DMS114 treated with DMSO at 0.1 percent for 48 hours (cell line): ENCODE measurements at regions not wholly inside any gene's neighbourhood (a gene's known extent, or its start where the extent isn't known, plus 50 kb on each side); places are given as distances from the start of the nearest gene placed in this dataset.

Source experiments
- DNase-seq: peaks from one replicate; lab custom pipeline; 2025; ENCODE audit not compliant: unreplicated experiment; lab: John Stamatoyannopoulos, UW

DNA sequence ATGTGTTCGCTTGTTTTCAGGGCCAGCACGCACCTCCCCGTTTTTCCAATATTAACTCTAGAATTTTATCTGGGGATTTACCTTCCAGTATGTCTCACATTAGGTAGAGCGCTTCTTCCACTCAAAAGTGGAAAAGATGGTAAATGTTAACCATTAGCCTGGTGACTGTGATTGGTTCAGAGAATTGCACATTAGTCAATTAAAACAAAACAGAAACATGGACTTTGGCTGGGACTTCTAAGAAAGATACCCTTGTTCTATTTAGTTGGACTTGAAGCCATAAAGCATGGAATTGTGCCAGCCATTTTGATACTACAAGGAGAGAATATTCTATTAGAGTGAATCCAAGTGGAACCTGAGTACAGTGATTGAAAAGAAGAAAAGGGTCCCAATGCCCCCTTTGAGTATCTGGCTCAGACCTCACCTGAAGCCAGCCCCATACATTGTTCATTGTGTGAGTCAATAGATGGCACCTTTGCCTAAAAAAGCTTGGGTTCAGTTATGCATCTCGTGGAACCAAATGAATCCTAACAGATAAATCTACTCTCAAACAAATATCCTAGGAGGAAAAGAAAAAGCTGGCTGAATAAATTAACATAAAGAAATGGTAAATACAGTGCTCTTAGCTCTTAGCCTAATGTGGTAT is 354.3 kb downstream of the IRS1 start:
- no peak for DNase-seq

DNA sequence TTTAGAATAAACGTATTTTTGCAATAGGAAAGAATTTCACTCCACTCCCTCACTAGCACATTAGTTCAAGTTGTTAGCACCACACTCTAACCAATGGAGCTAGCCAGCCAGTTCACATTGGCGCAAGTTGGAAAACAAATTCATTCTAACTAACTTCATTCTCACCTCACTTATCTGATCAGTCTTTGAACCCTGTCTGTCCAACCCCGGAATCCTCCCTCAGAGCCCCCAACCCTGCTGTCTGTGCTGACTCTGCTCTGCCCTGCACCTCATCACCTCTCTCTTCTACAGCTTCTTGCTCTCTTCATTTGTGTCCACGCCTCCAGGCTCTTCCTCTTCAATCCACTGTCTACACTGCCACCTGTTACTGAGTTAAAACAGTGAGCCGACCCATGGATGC is 356.5 kb downstream of the IRS1 start:
- no peak for DNase-seq

DNA sequence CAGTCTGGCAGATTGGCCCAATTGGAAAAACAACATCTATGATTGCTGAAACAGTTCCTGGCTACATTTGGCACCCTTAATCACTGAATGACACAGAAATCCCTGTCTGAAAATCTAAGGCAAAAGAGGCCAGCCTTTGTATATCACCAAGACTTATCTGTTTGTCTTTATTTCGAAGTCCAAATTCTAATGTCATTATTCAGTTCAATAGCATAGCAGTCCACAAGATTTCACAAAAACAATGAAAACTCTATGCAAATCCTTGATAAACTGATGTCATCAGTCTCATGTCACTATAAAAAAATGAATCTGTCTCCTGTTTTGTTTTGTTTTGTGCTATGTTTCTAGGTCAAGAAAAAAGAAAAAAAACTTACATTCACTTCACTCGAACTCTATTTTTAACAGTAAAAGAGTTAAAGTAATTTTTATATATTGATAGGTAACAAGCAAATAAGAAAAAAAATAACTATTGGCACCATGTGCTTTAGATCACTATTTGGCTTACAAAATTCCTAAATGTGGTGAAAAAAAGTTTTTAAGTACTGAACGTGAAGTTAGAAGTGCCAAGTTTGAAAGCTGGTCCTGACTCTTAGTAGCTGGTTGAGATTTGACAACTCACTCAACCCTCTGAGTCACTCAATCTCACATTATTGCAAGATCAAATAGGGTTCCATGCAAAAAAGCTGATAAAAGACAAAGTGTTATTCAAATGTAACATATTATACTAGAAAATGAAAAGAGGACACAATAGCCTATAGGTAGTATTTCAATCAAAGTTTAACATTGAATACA is 359.3 kb downstream of the IRS1 start:
- DNase-seq = no peak

DNA sequence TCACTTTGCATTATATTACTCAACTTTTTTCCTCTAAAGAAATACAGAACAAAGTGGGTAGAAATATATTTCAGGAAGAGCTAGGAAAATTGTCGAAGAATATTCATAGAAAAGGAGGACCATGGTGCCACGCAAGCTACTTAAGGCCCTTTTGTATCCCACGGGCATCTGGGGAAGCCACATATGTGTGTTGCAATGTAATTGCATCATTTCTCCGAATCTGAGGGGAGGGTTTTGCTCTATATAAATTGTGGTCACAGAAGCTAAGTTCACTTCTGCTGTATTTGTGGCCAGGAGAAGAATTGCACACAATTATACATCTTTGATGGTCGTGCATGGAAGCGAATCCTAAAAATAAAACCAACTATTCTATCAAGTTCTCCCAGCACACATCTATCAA is 360.3 kb downstream of the IRS1 start:
- no peak for DNase-seq

DNA sequence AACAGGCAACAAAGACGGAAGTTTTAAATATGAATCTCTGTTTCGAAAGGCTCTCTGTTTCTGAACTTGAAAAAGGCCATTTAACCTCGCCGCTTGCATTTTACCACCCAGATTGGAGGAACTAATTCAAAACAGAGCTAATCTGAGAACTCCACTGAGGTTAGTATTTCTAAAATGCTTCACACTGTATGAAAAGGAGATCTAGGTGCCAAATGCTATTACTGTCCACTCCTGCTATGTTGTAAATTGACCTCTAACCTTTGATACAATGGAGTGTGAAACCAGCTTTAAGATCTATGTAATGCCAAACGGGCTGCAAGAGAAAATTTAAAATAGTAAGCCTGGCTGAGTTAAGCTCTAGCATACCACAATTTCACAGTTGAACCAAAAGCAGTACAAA is 364.5 kb downstream of the IRS1 start:
- no peak for DNase-seq

DNA sequence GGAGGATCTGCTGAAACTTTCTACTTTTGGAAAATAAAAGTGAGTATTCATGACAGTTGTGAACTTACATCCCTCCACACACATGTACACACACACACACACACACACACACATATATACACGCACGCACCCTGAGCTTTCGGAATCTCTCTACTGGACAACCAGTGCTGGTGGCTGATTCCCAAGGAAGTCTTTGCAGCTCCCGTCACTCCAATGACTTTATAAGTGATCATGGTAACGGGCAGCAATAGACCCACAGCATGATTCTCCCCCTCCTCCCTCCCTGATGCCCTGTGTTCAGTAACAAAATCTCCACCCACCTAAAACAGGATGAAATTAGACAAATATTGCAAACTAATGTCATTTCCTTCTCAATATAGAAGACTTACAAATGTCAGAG is 364.9 kb downstream of the IRS1 start:
- no peak for DNase-seq

DNA sequence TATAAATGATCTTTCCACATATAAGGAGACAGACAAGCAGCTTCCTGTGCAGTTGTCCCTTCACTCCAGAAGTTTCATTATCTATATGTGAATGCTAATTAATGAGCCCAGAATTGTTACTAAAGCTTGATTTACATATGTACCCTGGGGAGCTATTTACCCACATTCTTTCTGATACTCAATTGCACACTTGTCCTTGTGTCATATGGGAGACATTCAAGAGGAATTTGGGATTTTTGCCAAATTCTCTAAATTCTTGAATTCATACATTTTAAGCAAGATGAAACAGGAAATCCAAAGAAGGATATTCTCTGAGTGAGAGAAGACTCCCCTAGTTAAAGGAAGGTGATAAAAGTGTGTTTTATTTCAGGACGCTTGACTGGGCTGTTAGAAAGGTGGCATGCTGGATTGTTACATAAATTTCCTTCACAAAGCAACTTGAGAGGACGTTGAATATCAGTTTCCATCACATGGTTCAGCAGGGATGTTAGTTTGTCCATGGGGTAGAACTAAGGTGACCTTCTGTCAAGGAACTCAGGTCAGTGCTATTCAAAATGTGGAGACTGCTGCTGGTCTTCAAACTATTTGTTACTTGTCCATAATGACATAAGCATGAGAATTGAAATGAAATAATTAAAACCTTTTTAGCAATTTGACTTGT is 368.2 kb downstream of the IRS1 start:
- no peak for DNase-seq

DNA sequence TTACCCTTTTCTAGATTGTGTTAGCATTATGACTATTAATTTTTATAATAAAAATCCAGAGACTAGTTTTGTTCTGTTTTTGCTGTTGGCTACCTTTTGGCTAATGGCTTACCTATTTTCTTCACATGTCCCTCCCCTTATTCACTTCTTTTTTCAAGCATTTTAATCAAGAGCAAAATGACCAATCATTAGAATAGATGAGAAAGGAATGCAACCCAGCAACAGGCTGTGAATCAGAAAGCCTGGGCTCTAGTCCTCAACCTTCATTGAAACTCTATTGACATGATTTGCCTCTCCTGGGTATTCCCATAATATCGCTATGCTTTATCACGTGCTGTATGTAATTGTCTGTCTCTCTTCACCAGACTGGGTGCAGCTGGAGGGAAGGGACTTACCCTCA is 370.1 kb downstream of the IRS1 start:
- no peak for DNase-seq

DNA sequence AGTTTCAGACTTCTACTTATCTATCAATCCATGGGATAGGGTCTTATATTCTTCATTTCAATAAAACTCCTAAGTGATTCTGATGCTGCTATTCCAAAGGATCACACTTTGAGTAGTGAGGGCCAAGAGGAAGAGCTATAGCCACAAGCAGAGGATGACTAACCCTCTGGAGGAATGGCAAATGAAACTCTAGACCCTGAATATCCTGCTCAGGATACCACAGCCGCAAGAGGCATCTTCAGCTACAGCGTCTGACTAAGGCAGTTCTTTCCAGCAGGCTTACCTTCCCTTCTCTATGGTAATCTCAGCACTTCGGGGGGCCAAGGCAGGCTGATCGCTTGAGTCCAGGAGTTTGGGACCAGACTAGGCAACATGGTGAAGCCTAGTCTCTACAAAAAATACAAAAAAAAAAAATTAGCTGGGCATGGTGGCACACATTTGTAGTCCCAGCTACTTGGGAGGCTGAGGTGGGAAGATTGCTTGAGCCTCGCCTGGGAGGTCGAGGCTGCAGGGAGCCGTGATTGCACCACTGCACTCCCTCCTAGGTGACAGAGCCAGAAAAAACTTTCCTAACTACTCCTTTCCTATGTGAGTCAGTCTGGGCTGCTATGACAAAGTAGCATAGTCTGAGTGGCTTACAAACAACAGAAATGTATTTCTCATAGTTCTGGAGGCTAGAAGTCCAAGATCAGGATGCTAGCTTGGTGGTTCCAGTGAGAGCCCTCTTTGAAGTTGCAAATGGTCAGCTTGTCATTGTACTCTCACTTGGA is 371.9 kb downstream of the IRS1 start:
- DNase-seq = no peak

DNA sequence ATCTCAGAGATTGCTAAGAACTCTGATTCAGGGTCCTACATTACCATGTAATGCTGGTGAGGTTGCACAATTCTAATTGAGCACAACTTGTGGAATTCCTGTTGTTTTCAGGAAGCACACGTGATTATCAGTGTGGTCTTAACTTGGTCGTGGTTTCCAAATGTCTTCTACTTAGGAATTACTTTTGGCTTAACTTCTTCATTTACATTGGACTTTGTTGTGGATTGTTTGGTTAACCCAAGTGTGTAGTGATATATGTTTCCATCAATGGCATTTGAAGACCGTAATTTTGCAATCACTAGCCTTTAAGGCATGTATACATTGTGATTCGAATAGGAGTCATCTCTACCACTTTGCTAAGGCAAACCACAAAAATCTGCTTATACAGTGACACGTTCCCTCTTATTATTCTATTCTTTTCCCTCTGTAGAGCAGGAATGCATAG is 373.3 kb downstream of the IRS1 start:
- DNase-seq = no peak

DNA sequence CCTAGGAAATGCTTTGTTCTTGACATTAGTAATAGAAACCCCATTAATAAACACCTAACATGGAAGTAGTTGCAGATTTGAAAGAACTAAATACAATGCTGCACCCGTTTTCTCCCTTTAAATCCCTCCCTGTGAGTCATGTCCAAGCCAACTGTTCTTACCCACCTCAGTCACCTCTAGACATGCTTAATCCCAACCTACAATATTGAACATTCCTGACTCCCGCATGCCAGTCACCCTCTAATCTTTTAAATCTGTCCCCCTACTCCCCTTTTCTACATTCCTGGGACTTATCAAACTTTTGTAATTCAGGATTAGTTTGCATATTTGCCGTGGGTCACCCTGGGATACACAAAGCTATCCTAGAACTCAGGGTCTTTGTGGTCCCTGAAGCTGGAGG is 374.6 kb downstream of the IRS1 start:
- DNase-seq = no peak

DNA sequence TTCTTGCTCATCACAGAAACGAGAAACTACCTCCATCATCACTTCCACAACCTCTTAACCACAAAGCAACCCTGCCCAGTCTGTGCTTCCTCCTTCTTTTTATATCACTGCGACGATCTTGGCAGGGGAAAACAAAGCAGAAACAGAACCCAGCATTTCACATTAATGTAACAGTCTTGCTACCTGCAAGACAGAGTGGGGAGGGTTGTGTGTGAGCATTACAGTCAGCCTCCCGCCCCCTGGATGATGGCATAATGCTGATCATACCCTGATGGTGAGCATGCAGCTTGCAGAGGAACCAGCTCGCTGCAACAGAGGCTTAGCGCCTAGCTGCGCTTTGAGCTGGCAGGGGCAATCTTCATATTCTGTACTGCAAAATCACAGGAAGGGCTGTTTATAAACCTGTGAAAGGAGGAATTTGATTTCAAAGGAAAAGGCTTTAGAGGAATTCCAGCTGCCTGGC is 376.1 kb downstream of the IRS1 start:
- no peak for DNase-seq

DNA sequence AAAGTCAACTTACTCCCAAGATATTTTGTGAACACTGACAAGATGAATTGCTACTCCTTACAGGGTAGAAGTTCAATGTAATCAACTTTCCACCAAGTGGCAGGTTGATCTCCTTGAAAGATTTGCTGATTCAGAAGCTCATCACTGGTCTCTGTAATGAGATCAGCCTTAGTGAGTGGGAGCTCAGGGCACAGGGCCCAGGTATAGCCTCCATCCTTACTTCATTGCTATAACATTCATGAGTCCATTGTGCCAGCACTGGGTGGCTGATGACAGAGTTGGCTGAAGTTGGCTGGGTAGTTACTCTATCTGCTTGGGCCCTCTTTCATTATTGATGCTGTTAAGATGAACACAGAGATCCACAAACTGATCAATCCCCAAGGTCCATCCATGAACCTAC is 379.0 kb downstream of the IRS1 start:
- DNase-seq = no peak

DNA sequence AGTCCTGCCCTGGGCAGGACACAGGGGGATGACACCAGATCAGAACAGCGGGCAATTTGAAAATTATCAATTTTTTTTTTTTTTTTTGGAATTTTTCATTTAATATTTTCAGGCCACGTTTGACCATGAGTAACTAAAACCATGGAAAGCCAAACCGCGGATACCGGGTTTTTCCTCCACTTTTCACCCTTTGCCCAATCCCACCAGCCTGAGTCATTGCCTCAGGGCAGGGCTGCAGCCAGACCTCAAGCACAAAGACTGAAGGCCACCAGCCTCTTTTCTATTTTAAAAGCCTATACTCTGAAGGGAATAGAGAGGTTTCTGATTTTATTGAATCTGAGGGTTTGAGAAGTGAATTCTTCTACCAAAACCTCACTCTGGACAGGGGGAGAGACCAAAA is 381.1 kb downstream of the IRS1 start:
- no peak for DNase-seq

DNA sequence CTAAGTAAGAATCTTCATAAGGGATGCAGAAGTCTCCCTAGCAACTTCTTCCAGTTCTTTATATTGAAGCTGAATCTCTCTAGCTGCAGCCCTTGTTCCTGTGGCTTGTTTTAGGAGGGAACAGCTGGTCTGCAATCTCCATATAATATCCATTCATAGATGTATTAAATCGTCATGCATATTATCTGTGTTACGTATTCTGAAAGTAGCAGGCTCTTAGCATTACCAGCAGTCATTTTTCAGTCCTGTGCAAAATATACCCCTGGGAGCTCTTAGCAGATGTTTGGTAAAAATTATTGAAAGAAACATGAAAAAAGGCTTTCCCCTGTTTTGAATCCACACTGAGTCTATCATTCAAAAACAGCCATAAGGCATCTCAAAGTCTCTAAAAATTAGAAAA is 385.3 kb downstream of the IRS1 start:
- no peak for DNase-seq

DNA sequence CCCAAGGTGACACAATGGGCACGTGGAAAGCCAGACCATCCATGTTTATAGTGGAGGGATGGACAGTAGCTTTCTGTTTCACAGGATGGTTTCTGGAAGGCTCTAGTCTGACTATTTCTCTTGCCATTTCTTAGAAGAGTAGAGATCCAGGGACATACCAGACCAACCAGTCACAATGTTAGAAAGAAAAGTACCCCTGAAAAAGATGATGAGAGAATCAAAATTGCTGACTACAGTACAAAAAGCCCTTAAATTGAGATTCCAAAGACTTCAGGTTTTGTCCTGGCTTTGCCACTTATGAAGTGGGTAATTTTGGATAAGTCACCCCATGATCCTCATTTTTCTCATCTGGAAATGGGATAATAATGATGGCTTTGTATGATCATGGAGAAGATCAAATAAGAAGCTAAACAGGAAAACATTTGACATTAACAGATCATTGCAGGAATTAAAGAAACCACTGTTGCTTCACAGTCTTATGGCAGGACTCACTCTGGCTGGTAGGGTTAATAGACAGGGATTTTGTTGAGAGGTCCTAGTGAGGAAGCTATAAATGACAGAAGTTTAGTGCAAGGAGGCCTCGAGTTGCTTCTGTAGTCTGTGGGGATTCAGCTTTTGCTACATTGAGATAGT is 386.0 kb downstream of the IRS1 start:
- no peak for DNase-seq

DNA sequence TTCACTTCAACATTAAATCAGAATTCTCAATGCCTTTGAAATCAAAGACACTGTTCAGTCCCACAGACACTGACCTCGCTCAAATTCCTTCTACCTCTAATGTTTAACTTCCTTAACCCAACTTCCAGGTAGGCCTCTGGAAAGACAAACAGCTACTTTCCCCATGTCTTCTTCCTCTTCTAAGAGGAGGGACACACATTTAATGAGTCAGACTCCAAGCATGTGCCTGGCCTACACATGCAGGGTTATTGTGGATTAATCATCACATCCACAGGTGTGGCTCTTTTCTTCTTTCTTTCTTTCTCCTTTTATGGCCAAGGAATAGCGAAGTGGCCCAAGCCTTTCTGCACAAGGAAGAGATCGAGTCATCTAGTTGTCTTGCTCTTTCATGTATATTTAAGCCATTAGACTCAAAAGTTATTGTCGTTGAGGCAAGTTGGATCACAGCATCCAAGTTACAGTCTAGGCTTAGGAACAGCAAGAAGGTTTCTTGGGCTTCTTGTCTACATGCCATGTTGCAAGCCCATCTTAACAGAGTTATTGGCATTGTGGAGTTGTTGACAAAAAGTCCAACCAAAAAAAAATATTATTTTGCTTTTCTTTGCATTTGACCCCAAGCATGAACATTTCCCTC is 387.8 kb downstream of the IRS1 start:
- no peak for DNase-seq

DNA sequence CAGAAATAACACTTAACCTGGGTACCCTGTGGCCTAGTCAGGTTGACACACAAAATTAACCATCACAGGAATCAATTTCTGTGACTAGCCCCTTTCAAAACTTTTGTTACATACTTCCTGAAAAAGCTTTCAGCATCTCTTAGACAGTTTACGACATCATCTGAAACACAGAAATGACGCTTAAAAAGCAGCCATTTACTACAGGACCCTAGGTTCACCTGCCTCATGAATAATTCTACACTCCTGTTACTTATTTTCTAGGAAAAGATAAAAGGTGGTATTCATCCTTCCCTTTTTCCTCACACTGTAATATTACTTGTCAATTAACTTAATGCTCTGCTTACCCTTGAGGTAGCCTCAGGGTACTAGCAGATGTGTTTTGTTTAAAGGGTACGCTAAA is 388.4 kb downstream of the IRS1 start:
- no peak for DNase-seq

DNA sequence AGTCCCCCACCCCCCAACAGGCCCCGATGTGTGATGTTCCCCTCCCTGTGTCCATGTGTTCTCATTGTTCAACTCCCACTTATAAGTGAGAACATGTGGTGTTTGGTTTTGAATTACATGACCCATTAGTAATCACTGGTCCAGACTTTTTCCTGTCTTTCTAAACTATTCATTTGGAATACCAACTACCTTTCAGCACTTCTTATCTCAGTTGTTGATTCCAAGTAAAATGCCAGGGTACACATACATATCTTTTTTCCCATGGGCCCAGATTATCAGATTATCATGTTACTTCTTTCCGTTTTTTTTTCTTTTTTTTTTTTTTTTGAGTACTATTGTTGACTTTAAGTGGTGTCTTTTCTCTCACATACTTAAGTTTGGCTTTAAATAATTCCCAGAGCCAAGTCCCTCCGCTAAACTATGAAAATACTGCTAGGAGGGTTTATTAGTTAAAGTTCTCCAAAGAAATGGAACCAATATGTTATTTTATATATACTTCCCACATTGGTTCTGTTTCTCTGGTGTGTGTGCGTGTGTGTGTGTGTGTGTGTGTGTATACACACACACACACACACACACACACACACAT is 389.3 kb downstream of the IRS1 start:
- DNase-seq = no peak

DNA sequence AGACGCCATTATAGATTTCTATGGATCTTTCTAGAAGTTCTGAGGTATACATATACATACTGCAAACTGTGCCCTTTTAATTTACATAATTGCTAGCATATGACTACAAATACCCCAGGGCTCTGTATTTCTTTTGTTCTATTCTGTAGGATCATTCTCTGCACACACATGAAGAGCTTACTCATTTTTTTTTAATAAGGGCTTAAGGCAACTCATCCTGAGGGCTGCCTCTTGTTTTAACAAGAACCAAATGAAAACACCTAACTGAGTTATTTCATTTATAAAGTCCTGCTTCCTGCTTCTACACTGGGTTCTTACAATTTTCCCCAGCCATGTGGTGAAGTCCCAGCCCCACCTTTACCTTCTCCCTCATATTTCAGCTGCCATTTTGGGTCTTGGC is 390.5 kb downstream of the IRS1 start:
- no peak for DNase-seq
